ENCODE measurements at regions not wholly inside any gene's neighbourhood (a gene's known extent, or its start where the extent isn't known, plus 50 kb on each side); places are given as distances from the start of the nearest gene placed in this dataset.

DNA sequence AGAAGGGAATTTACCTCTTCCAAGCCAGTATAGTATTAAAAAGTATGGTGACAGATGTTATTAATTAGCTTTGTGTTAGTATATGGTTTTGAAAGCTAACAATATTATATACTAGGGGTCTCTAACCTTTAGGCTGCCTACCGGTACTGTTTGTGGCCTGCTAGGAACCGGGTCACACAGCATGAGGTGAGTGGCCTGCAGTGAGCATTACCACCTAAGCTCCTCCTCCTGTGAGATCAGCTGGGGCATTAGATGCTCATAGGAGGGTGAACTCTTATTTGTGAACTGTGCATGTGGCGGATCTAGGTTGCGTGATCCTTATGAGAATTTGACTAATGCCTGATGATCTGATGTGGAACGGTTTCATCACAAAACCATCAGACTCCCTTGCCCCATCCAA lies 583.4 kb upstream of the CDH2 start:
- no peak overlapping the region for H3K9ac ChIP-seq (ENCODE audit: low read depth in 2 of 2, low read length in 2 of 2)
- no peaks in the 10 kb centered on the region for H3K4me1 ChIP-seq
- no peak overlapping the region for H3K4me3 ChIP-seq
- H3K9me3 ChIP-seq, result no peaks in the 10 kb centered on the region
- no peaks in the 10 kb centered on the region for H3K27me3 ChIP-seq
- intact Hi-C loops (cut with DNase I), result no loop called here
- TF ChIP-seq, protein P1, sequence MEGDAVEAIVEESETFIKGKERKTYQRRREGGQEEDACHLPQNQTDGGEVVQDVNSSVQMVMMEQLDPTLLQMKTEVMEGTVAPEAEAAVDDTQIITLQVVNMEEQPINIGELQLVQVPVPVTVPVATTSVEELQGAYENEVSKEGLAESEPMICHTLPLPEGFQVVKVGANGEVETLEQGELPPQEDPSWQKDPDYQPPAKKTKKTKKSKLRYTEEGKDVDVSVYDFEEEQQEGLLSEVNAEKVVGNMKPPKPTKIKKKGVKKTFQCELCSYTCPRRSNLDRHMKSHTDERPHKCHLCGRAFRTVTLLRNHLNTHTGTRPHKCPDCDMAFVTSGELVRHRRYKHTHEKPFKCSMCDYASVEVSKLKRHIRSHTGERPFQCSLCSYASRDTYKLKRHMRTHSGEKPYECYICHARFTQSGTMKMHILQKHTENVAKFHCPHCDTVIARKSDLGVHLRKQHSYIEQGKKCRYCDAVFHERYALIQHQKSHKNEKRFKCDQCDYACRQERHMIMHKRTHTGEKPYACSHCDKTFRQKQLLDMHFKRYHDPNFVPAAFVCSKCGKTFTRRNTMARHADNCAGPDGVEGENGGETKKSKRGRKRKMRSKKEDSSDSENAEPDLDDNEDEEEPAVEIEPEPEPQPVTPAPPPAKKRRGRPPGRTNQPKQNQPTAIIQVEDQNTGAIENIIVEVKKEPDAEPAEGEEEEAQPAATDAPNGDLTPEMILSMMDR (IDR thresholded peaks at IDR 0.05), result no peak
- no peak for DNase-seq
- no peaks in the 10 kb centered on the region for H3K36me3 ChIP-seq
- H3K27ac ChIP-seq, result no peak overlapping the region

DNA sequence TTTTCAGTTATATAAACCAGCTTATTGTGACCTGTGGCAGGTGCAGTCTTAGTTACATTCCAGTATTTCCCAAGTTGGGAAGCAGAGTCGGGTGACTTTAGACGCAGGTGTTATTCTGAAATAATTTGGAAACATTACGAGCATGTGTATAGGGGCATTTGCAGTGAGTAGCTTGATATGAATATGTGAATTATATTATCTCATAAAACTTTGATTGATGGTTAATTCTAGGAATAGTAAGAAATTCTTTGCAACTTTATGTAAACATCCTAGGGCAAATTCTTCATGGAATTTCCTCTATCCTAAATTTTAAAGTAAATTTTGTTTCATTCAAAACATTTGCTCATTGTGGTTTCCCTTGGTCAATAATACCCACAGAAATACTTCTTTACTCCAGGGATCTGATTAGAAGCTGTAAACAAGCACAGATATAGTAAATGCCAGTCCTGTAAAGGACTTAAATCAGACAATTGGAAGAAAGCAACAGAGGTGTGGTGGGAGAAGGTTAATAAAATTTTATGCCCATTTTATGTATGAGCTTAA lies 580.6 kb upstream of the CDH2 start:
- intact Hi-C loops (cut with DNase I), result no loop called here
- Histone ChIP-seq H3K4me1 (no peaks in the 10 kb centered on the region), H3K9ac (ENCODE audit: low read depth in 2 of 2, low read length in 2 of 2) (no peak overlapping the region), H3K9me3 (no peaks in the 10 kb centered on the region), H3K27me3 (no peaks in the 10 kb centered on the region), H3K36me3 (no peaks in the 10 kb centered on the region), H3K27ac (no peak overlapping the region), H3K4me3 (no peak overlapping the region)
- TF ChIP-seq, protein P1 (IDR thresholded peaks at IDR 0.05), result no peak
- DNase-seq, result no peak

DNA sequence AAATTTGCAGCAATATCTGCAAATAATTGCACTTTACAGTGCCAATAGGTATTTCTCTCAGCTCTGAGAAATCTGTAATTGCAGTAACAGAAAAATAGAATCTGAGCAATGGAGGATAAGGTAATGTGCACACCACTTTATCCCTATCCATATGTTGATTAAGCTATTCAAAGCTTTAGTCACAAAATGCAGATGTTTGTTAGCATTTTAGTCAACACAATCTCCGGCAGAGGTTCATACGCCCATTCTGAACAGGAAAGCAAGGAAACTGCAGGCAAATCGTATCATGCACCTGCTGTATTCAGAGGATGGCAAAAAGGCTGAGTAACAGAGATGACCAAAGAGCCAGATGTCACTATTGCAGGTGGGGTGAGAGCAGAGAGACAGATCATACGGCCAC lies 566.2 kb upstream of the CDH2 start:
- no peak overlapping the region for H3K9ac ChIP-seq (ENCODE audit: low read depth in 2 of 2, low read length in 2 of 2)
- no peaks in the 10 kb centered on the region for H3K4me1 ChIP-seq
- no peak for DNase-seq
- no peaks in the 10 kb centered on the region for H3K27me3 ChIP-seq
- H3K27ac ChIP-seq, result no peak overlapping the region
- no peaks in the 10 kb centered on the region for H3K9me3 ChIP-seq
- H3K4me3 ChIP-seq, result no peak overlapping the region
- TF ChIP-seq, protein P1 (IDR thresholded peaks at IDR 0.05), result no peak
- H3K36me3 ChIP-seq, result no peaks in the 10 kb centered on the region
- intact Hi-C loops (cut with DNase I), result no loop called here

DNA sequence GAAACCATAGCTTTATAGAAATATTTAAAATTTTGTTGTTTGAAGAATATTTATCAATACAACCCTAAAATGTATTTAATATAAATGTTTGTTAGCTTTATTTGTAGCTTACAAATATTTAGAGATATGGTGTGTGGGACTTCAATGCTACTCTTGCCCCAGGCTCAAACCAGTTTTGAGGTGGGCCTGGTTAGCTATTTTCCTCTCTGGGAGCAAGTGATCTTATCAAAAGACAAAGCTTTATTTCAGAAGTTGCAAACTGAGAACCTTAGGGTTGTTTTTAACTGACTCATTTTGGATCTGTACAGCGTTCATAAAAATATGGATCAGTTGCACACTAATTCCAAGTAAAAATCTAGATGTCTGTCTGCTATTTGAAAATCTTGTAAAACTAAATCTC lies 563.6 kb upstream of the CDH2 start:
- H3K4me1 ChIP-seq, result no peaks in the 10 kb centered on the region
- H3K9me3 ChIP-seq, result no peaks in the 10 kb centered on the region
- no peak overlapping the region for H3K4me3 ChIP-seq
- TF ChIP-seq, protein P1 (IDR thresholded peaks at IDR 0.05), result no peak
- H3K9ac ChIP-seq (ENCODE audit: low read depth in 2 of 2, low read length in 2 of 2), result no peak overlapping the region
- no peak overlapping the region for H3K27ac ChIP-seq
- no peaks in the 10 kb centered on the region for H3K36me3 ChIP-seq
- no peak for DNase-seq
- intact Hi-C loops (cut with DNase I), result no loop called here
- no peaks in the 10 kb centered on the region for H3K27me3 ChIP-seq

DNA sequence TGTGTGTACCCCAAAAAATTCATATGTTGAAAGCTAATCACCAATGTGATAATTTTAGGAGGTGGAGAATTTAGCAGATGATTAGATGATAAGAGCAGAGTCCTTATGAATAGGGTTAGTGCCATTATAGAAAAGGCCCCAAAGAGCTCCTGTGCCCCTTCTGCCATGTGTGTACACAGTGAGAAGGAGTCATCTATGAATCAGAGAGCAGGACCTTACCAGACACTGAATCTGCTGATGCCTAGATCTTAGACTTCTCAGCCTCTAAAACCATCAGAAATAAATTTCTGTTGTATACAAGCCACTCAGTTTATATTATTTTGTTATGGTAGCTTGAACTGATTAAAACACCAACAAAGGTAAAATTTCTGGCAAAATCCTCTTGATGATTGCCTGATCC lies 560.0 kb upstream of the CDH2 start:
- Histone ChIP-seq H3K9ac (ENCODE audit: low read depth in 2 of 2, low read length in 2 of 2) (no peak overlapping the region), H3K4me1 (no peaks in the 10 kb centered on the region), H3K27ac (no peak overlapping the region), H3K27me3 (no peaks in the 10 kb centered on the region), H3K4me3 (no peak overlapping the region), H3K36me3 (no peaks in the 10 kb centered on the region), H3K9me3 (no peaks in the 10 kb centered on the region)
- intact Hi-C loops (cut with DNase I), result no loop called here
- no peak for DNase-seq
- TF ChIP-seq, protein P1 (IDR thresholded peaks at IDR 0.05), result no peak

DNA sequence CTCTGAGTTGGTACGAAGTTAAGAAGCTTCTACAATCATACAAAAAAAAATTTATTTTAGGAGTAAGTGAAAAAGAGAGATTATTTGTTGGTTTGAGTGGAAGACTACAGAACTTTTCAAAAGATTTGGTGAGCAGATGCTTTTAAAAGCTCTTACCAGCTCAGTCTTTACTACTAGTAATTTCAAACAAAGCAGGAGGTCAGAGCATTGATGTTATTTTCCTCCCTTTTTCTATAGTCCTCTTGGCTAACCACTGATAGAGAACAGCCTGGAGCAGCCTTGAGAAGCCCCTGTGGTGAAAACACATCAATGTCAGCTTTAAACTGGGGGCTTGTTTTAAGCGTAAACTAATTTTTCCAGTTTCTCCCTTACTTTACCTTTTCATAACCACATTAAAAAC lies 559.3 kb upstream of the CDH2 start:
- H3K9me3 ChIP-seq, result no peaks in the 10 kb centered on the region
- intact Hi-C loops (cut with DNase I), result no loop called here
- H3K36me3 ChIP-seq, result no peaks in the 10 kb centered on the region
- H3K27me3 ChIP-seq, result no peaks in the 10 kb centered on the region
- H3K9ac ChIP-seq (ENCODE audit: low read depth in 2 of 2, low read length in 2 of 2), result no peak overlapping the region
- H3K27ac ChIP-seq, result no peak overlapping the region
- no peaks in the 10 kb centered on the region for H3K4me1 ChIP-seq
- no peak overlapping the region for H3K4me3 ChIP-seq
- TF ChIP-seq, protein P1 (IDR thresholded peaks at IDR 0.05), result no peak
- no peak for DNase-seq

All from colonic mucosa (tissue), 4 donors.